Neural progenitor cell (in vitro differentiated cells): ENCODE measurements at regions not wholly inside any gene's neighbourhood (a gene's known extent, or its start where the extent isn't known, plus 50 kb on each side); places are given as distances from the start of the nearest gene placed in this dataset.

ENCODE experiments used
- DNase-seq: peaks from one replicate; pipeline ENCODE4 v3.0.0-alpha.2; 2016; ENCODE audit warnings: low spot score
- H2AFZ ChIP-seq: fragments of 200-600 bp; sonication (generic); replicated peaks from 2 replicates; pipeline ENCODE4 v1.6.1; 2016; ENCODE audit warnings: antibody characterized with exemption
- H3F3A ChIP-seq: fragments of 200-600 bp; sonication (generic); 2 replicates; pipeline ENCODE4 v1.6.1; 2016; ENCODE audit warnings: antibody characterized with exemption, low read depth
- H3K27ac ChIP-seq: fragments of 200-600 bp; sonication (generic); 2 replicates; pipeline ENCODE4 v1.5.1; 2016; ENCODE audit warnings: mild to moderate bottlenecking
- H3K27me3 ChIP-seq: fragments of 200-600 bp; sonication (generic); 2 replicates; pipeline ENCODE4 v1.6.1; 2016; ENCODE audit warnings: mild to moderate bottlenecking, moderate library complexity
- H3K36me3 ChIP-seq: fragments of 200-600 bp; sonication (generic); 2 replicates; pipeline ENCODE4 v1.5.1; 2016
- H3K4me1 ChIP-seq: fragments of 200-600 bp; sonication (generic); 2 replicates; pipeline ENCODE4 v1.6.1; 2016; ENCODE audit warnings: mixed run types
- H3K4me2 ChIP-seq: fragments of 200-600 bp; sonication (generic); 2 replicates; pipeline ENCODE4 v1.6.1; 2016
- H3K4me3 ChIP-seq: fragments of 200-600 bp; sonication (generic); 2 replicates; pipeline ENCODE4 v1.5.1; 2016
- H3K79me2 ChIP-seq: fragments of 200-600 bp; sonication (generic); 2 replicates; pipeline ENCODE4 v1.6.1; 2016; ENCODE audit warnings: low read depth
- H3K9ac ChIP-seq: fragments of 200-600 bp; sonication (generic); 2 replicates; pipeline ENCODE4 v1.6.1; 2016
- H3K9me3 ChIP-seq: fragments of 200-600 bp; sonication (generic); 2 replicates; pipeline ENCODE4 v1.5.1; 2016; ENCODE audit warnings: low read depth
- H4K20me1 ChIP-seq: fragments of 200-600 bp; sonication (generic); 2 replicates; pipeline ENCODE4 v1.6.1; 2016; ENCODE audit warnings: low read depth
- H3K27ac Mint-ChIP-seq: 3 replicates; pipeline ENCODE4 v1.8.0; 2021; ENCODE audit warnings: mixed read lengths
- H3K27me3 Mint-ChIP-seq: 2 replicates; pipeline ENCODE4 v1.8.0; 2022; ENCODE audit warnings: low read depth, mild to moderate bottlenecking, inconsistent platforms, moderate library complexity, mixed read lengths; ENCODE audit not compliant: insufficient read depth
- H3K36me3 Mint-ChIP-seq: 3 replicates; pipeline ENCODE4 v1.8.0; 2021; ENCODE audit warnings: mixed read lengths
- H3K4me1 Mint-ChIP-seq: 3 replicates; pipeline ENCODE4 v1.8.0; 2021; ENCODE audit warnings: mixed read lengths
- H3K4me3 Mint-ChIP-seq: 3 replicates; pipeline ENCODE4 v1.8.0; 2021; ENCODE audit warnings: mild to moderate bottlenecking, moderate library complexity, mixed read lengths
- H3K9me3 Mint-ChIP-seq: 3 replicates; pipeline ENCODE4 v1.8.0; 2020; ENCODE audit warnings: mixed read lengths
- EZH2 ChIP-seq: fragments of 200-600 bp; sonication (generic); IDR thresholded peaks from 2 replicates; pipeline ENCODE4 v1.6.1; 2017; ENCODE audit warnings: antibody characterized with exemption, mild to moderate bottlenecking, moderate library complexity
- EZH2phosphoT487 ChIP-seq: fragments of 200-600 bp; sonication (generic); IDR thresholded peaks from 2 replicates; pipeline ENCODE4 v1.6.1; 2017; ENCODE audit warnings: antibody characterized with exemption
- TF ChIP-seq, protein P1 (sequence below): fragments of 200-600 bp; sonication (generic); IDR thresholded peaks from 2 replicates; pipeline ENCODE4 v1.5.1; 2017; ENCODE audit warnings: antibody characterized with exemption, mild to moderate bottlenecking

DNA sequence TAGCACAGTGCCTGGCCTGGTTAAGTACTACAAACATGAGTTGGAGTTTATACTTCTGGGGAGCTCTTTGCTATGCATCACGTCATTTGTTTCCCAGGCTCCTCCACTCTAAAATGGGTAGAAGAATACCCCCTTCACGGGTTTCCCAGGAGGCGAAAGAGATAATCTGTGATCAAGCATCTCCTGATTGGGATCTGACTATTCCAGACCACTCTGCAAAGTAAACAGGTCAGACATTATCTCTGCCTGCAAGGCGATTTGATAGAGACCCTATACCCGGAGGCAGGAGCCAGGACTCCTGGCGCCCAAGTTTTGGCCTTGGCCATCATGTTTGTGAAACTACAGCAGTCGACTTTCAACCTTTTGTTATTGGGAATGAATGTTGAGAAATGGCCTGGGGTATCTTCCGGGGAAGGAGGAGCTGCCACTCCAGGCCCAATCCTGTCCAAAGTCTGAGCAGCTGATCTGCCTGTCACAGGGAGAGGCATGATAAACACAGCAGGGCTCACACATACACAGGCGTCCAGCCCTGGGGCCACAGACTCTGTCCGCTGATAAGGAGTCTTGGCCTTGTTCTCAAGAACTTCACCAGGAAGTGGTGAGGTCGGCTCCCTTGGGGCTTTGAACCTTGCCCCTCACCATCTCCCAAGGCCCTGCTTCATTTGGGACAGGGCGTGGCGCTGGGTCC, 199.9 kb downstream of the MAF start:
- Mint-ChIP-seq H3K27ac (no peak overlapping the region), H3K27me3 (peaks cover 10% of the 10 kb centered on the region), H3K4me1 (peaks cover 3% of the 10 kb centered on the region), H3K4me3 (no peak overlapping the region), H3K9me3 (peaks cover 4% of the 10 kb centered on the region), H3K36me3 (peaks cover 2% of the 10 kb centered on the region)
- no peaks in the 10 kb centered on the region for H3K4me1 ChIP-seq
- no peaks in the 10 kb centered on the region for H3K27me3 ChIP-seq
- H3K4me2 ChIP-seq = no peak overlapping the region
- H3K36me3 ChIP-seq = no peaks in the 10 kb centered on the region
- H2AFZ ChIP-seq = no peak overlapping the region
- H3K27ac ChIP-seq = no peak overlapping the region
- H3K9me3 ChIP-seq = no peaks in the 10 kb centered on the region
- no peaks in the 10 kb centered on the region for H3K79me2 ChIP-seq
- no peak for DNase-seq
- H4K20me1 ChIP-seq = no peaks in the 10 kb centered on the region
- TF ChIP-seq, protein P1, sequence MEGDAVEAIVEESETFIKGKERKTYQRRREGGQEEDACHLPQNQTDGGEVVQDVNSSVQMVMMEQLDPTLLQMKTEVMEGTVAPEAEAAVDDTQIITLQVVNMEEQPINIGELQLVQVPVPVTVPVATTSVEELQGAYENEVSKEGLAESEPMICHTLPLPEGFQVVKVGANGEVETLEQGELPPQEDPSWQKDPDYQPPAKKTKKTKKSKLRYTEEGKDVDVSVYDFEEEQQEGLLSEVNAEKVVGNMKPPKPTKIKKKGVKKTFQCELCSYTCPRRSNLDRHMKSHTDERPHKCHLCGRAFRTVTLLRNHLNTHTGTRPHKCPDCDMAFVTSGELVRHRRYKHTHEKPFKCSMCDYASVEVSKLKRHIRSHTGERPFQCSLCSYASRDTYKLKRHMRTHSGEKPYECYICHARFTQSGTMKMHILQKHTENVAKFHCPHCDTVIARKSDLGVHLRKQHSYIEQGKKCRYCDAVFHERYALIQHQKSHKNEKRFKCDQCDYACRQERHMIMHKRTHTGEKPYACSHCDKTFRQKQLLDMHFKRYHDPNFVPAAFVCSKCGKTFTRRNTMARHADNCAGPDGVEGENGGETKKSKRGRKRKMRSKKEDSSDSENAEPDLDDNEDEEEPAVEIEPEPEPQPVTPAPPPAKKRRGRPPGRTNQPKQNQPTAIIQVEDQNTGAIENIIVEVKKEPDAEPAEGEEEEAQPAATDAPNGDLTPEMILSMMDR = no peak
- TF ChIP-seq EZH2 = no peak
- no peaks in the 10 kb centered on the region for H3F3A ChIP-seq
- no peak overlapping the region for H3K9ac ChIP-seq
- no peak overlapping the region for H3K4me3 ChIP-seq

DNA sequence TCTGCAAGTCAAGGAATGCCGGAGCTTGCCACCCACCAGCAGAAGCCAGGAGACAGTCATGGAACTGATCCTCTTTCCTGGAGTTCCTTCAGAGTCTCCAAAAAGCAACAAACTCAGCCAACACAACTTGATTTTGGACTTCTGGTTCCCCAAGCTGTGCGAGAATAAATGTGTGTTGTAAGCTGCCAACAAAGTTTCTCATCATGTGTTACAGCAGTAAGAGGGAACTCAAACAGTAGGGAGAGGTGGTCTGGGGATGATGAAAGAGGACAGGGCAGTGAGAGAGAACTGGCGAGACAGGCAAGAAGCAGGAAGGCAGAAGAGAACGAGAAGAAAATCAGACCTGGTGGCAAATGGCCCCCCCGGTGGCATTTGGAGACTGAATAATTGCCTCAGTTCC, 204.9 kb downstream of the MAF start:
- peaks cover 11% of the 10 kb centered on the region for H3K4me1 ChIP-seq
- H3K4me2 ChIP-seq = no peak overlapping the region
- no peak for DNase-seq
- H3K27ac ChIP-seq = no peak overlapping the region
- Mint-ChIP-seq H3K4me1 (peaks cover 7% of the 10 kb centered on the region), H3K27ac (no peak overlapping the region), H3K4me3 (no peak overlapping the region), H3K9me3 (peaks cover 4% of the 10 kb centered on the region), H3K36me3 (peaks cover 2% of the 10 kb centered on the region), H3K27me3 (peaks cover 6% of the 10 kb centered on the region)
- no peaks in the 10 kb centered on the region for H3K79me2 ChIP-seq
- no peaks in the 10 kb centered on the region for H3K9me3 ChIP-seq
- H2AFZ ChIP-seq = no peak overlapping the region
- no peaks in the 10 kb centered on the region for H3K36me3 ChIP-seq
- H4K20me1 ChIP-seq = no peaks in the 10 kb centered on the region
- H3F3A ChIP-seq = peaks cover 7% of the 10 kb centered on the region
- H3K27me3 ChIP-seq = no peaks in the 10 kb centered on the region
- no peak overlapping the region for H3K4me3 ChIP-seq
- TF ChIP-seq, protein P1 = no peak
- TF ChIP-seq EZH2phosphoT487 (no peak), EZH2 (no peak)
- no peak overlapping the region for H3K9ac ChIP-seq

DNA sequence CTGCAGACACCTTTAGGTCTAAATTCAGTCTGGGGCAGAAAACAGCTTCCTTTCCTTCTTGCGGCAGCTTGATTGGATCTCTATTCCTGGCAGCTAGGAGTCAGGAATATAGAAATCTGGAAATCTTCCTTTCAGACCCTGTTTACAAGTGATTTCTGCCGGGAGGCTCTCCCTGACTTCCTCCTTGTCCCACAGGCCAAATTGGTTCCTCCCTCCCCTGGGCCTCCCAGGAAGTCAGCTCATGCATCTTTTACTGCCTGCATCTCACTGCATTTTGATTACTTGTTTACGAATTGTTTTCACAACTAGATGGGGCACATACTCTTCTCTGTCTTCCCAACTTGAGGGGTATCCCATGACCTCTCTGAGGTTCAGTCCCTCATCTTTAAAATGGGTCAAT, 206.3 kb downstream of the MAF start:
- H3K4me2 ChIP-seq = no peak overlapping the region
- no peaks in the 10 kb centered on the region for H3K9me3 ChIP-seq
- H3K9ac ChIP-seq = no peak overlapping the region
- H3K27me3 ChIP-seq = no peaks in the 10 kb centered on the region
- no peaks in the 10 kb centered on the region for H3K36me3 ChIP-seq
- H3K36me3 Mint-ChIP-seq = peaks cover 2% of the 10 kb centered on the region
- H3K4me1 Mint-ChIP-seq = peaks cover 7% of the 10 kb centered on the region
- H2AFZ ChIP-seq = no peak overlapping the region
- peaks cover 4% of the 10 kb centered on the region for H3K9me3 Mint-ChIP-seq
- H3K4me3 Mint-ChIP-seq = no peak overlapping the region
- peaks cover 7% of the 10 kb centered on the region for H3F3A ChIP-seq
- no peak for DNase-seq
- H3K4me3 ChIP-seq = no peak overlapping the region
- no peaks in the 10 kb centered on the region for H3K79me2 ChIP-seq
- no peak overlapping the region for H3K27ac ChIP-seq
- H3K27me3 Mint-ChIP-seq = peaks cover 6% of the 10 kb centered on the region
- H3K27ac Mint-ChIP-seq = no peak overlapping the region
- no peaks in the 10 kb centered on the region for H4K20me1 ChIP-seq
- H3K4me1 ChIP-seq = peaks cover 11% of the 10 kb centered on the region
- TF ChIP-seq, protein P1 = no peak
- no peak for TF ChIP-seq EZH2phosphoT487
- TF ChIP-seq EZH2 = no peak
